ENCODE measurements at regions not wholly inside any gene's neighbourhood (a gene's known extent, or its start where the extent isn't known, plus 50 kb on each side); places are given as distances from the start of the nearest gene placed in this dataset.

GRCh38 chr3:10637342-10637741, 132.0 kb upstream of the ATP2B2 start:
- Histone ChIP-seq H2AFZ (ENCODE audit: low read length) (no peak overlapping the region), H3K9me2 (ENCODE audit: low read depth, low read length) (no peaks in the 10 kb centered on the region), H3K9ac (ENCODE audit: low read length) (no peak overlapping the region), H3K4me2 (ENCODE audit: low read length) (no peak overlapping the region), H3K4me3 (ENCODE audit: low read depth, low read length, poor library complexity, severe bottlenecking) (no peak overlapping the region), H3K79me2 (ENCODE audit: insufficient read depth, low read length) (no peaks in the 10 kb centered on the region), H4K20me1 (ENCODE audit: insufficient read depth, low read length) (no peaks in the 10 kb centered on the region), H3K4me1 (ENCODE audit: insufficient read depth, low read length, severe bottlenecking) (no peaks in the 10 kb centered on the region), H3K27me3 (ENCODE audit: insufficient read depth, low read length) (no peaks in the 10 kb centered on the region; the same call in 1 of the 2 replicates), H3K36me3 (ENCODE audit: insufficient read depth, low read length) (no peaks in the 10 kb centered on the region), H3K9me3 (ENCODE audit: low read length) (no peaks in the 10 kb centered on the region), H3K27ac (ENCODE audit: low read depth, low read length, poor library complexity, severe bottlenecking) (no peak overlapping the region), H3F3A (ENCODE audit: insufficient read depth, low read length) (no peaks in the 10 kb centered on the region)
- TF ChIP-seq EZH2 (IDR thresholded peaks at IDR 0.05; ENCODE audit: borderline replicate concordance, low read length): no peak
- no peak for TF ChIP-seq CTCF (IDR thresholded peaks at IDR 0.05; ENCODE audit: low read length)

GRCh38 chr3:10638466-10638865, 133.1 kb upstream of the ATP2B2 start:
- H3K4me2 ChIP-seq (ENCODE audit: low read length): no peak overlapping the region
- no peaks in the 10 kb centered on the region for H3K9me3 ChIP-seq (ENCODE audit: low read length)
- H3K4me1 ChIP-seq (ENCODE audit: insufficient read depth, low read length, severe bottlenecking): no peaks in the 10 kb centered on the region
- no peaks in the 10 kb centered on the region for H3K36me3 ChIP-seq (ENCODE audit: insufficient read depth, low read length)
- H4K20me1 ChIP-seq (ENCODE audit: insufficient read depth, low read length): no peaks in the 10 kb centered on the region
- no peak overlapping the region for H3K9ac ChIP-seq (ENCODE audit: low read length)
- no peak overlapping the region for H3K4me3 ChIP-seq (ENCODE audit: low read depth, low read length, poor library complexity, severe bottlenecking)
- H3F3A ChIP-seq (ENCODE audit: insufficient read depth, low read length): no peaks in the 10 kb centered on the region
- no peaks in the 10 kb centered on the region for H3K79me2 ChIP-seq (ENCODE audit: insufficient read depth, low read length)
- H3K9me2 ChIP-seq (ENCODE audit: low read depth, low read length): no peaks in the 10 kb centered on the region
- no peak overlapping the region for H2AFZ ChIP-seq (ENCODE audit: low read length)
- TF ChIP-seq CTCF (IDR thresholded peaks at IDR 0.05; ENCODE audit: low read length): no peak
- no peaks in the 10 kb centered on the region; the same call in 1 of the 2 replicates for H3K27me3 ChIP-seq (ENCODE audit: insufficient read depth, low read length)
- no peak overlapping the region for H3K27ac ChIP-seq (ENCODE audit: low read depth, low read length, poor library complexity, severe bottlenecking)

GRCh38 chr3:10641760-10642159, 136.4 kb upstream of the ATP2B2 start:
- no peaks in the 10 kb centered on the region for H3F3A ChIP-seq (ENCODE audit: insufficient read depth, low read length)
- H3K27ac ChIP-seq (ENCODE audit: low read depth, low read length, poor library complexity, severe bottlenecking): no peak overlapping the region
- no peaks in the 10 kb centered on the region for H3K79me2 ChIP-seq (ENCODE audit: insufficient read depth, low read length)
- no peaks in the 10 kb centered on the region for H3K9me2 ChIP-seq (ENCODE audit: low read depth, low read length)
- no peaks in the 10 kb centered on the region for H3K9me3 ChIP-seq (ENCODE audit: low read length)
- no peaks in the 10 kb centered on the region for H3K4me1 ChIP-seq (ENCODE audit: insufficient read depth, low read length, severe bottlenecking)
- no peaks in the 10 kb centered on the region; the same call in 1 of the 2 replicates for H3K27me3 ChIP-seq (ENCODE audit: insufficient read depth, low read length)
- TF ChIP-seq CTCF (IDR thresholded peaks at IDR 0.05; ENCODE audit: low read length): no peak
- TF ChIP-seq EZH2 (IDR thresholded peaks at IDR 0.05; ENCODE audit: borderline replicate concordance, low read length): no peak
- H4K20me1 ChIP-seq (ENCODE audit: insufficient read depth, low read length): no peaks in the 10 kb centered on the region
- no peak overlapping the region for H3K4me3 ChIP-seq (ENCODE audit: low read depth, low read length, poor library complexity, severe bottlenecking)
- H3K4me2 ChIP-seq (ENCODE audit: low read length): no peak overlapping the region
- no peak overlapping the region for H2AFZ ChIP-seq (ENCODE audit: low read length)
- H3K9ac ChIP-seq (ENCODE audit: low read length): no peak overlapping the region
- H3K36me3 ChIP-seq (ENCODE audit: insufficient read depth, low read length): no peaks in the 10 kb centered on the region

Data from OCI-LY1 (cell line).